ENCODE measurements at regions not wholly inside any gene's neighbourhood (a gene's known extent, or its start where the extent isn't known, plus 50 kb on each side); places are given as distances from the start of the nearest gene placed in this dataset.
"Not testable (repeated sequence)": the region's sequence is repeated elsewhere in the genome, so short reads cannot be mapped to it uniquely, and the experiment has no call there.

- no peak for DNase-seq
These were observed 80.8 kb upstream of the SLC8A3 start for GRCh38 chr14:70269582-70269981.

GRCh38 chr14:70268760-70269159, 80.0 kb upstream of the SLC8A3 start:
- no peak for DNase-seq

DNA sequence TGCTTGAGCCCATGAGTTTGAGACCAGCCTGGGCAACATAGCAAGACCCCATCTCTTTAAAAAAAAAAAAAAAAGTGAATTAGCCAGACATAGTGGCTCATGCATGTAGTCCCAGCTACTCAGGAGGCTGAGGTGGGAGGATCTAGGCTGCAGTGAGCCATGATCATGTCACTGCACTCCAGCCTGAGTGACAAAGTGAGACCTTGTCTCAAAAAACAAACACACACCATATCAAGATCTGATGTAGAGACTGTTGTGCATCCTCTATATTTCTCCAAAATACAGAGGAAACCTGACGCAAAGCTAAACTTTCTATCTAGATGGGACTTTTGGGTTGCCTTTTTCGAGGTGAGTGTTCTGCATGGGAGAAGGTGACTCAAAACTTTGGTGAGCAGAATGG, 77.4 kb upstream of the SLC8A3 start:
- DNase-seq, result no peak

- DNase-seq, result no peak
These were observed 76.7 kb upstream of the SLC8A3 start for GRCh38 chr14:70265422-70265821.

- DNase-seq, result no peak
These were observed 70.7 kb upstream of the SLC8A3 start for GRCh38 chr14:70259420-70259819.

GRCh38 chr14:70257526-70257925, 68.8 kb upstream of the SLC8A3 start:
- DNase-seq, result no peak

- no peak for DNase-seq
These were observed 67.8 kb upstream of the SLC8A3 start for GRCh38 chr14:70256601-70257000.

DNA sequence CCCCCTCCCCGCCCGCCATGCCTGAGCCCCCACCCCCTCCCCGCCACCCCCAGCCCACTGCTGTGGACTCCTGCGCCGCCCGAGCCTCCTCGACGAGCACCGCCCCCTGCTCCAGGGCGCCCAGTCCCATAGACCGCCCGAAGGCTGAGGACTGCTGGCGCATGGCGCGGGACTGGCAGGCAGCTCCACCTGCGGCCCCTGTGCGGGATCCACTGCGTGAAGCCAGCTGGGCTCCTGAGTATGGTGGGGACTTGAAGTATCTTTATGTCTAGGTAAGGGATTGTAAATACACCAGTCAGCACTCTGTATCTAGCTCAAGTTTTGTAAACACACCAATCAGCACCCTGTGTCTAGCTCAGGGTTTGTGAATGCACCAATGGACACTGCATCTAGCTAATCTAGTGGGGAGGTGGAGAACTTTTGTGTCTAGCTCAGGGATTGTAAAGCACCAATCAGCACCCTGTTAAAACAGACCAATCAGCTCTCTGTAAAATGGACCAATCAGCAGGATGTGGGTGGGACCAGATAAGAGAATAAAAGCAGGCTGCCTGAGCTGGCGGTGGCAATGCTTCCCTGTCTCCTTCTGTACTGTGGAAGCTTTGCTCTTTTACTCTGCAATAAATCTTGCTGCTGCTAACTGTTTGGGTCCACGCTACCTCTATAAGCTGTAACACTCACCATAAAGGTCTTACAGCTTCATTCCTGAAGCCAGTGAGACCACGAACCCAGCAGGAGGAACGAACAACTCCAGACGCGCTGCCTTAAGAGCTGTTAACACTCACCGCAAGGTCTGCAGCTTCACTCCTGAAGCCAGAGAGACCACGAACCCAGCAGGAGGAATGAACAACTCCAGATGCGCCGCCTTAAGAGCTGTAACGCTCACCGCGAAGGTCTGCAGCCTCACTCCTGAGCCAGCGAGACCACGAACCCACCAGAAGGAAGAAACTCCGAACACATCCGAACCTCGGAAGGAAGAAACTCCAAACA, 66.6 kb upstream of the SLC8A3 start:
- peak; percentile 14 for DNase-seq

DNA sequence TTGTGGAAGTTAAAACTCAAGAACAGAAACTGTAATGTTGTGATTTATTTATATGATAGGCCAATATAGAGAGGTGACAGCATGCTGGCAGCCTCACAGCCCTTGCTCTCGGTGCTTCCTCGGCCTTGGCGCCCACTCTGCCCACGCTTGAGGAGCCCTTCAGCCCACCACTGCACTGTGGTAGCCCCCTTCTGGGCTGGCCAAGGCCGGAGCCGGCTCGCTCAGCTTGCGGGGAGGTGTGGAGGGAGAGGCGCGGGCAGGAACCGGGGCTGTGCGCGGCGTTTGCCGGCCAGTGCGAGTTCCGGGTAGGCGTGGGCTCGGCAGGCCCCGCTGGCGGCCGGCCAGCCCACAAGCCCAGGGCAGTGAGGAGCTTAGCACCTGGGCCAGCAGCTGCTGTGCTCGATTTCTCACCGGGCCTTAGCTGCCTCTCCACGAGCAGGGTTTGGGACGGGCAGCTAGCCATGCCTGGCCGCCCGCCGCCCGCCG, 65.8 kb upstream of the SLC8A3 start:
- peak; percentile 28 for DNase-seq

GRCh38 chr14:70253547-70253946, 64.8 kb upstream of the SLC8A3 start:
- not testable (repeated sequence) for DNase-seq

DNA sequence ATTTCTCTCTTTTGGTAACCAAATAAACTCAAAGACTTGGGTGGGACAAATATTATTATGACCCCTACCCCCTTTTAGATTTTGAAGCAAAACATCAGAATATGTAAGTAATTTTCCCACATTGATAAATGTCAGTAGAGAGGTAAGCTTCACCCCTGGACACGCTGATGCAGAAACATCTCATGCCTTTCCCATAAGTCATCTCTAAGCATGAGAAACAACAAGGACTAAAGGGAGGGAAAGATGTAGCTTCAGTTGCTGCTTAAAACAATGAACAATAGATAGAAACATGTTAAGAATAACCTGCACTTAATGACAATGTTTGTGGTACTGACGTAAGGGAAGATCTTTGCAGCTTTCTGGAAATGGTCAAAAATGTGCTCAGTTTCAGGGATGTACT, 56.3 kb upstream of the SLC8A3 start:
- no peak for DNase-seq

- DNase-seq, result no peak
These were observed 51.1 kb upstream of the SLC8A3 start for GRCh38 chr14:70239802-70240201.

GRCh38 chr14:70238635-70239034, 49.9 kb upstream of the SLC8A3 start:
- not testable (repeated sequence) for DNase-seq
